CD4-positive, alpha-beta T cell treated with Interleukin-4 for 4 hours (primary cell): ENCODE measurements at regions not wholly inside any gene's neighbourhood (a gene's known extent, or its start where the extent isn't known, plus 50 kb on each side); places are given as distances from the start of the nearest gene placed in this dataset.

Source experiments
- DNase-seq: peaks from one replicate; pipeline ENCODE4 v3.0.0-alpha.2; 2020

- no peak for DNase-seq
Observed at GRCh38 chr6:71486461-71486860, 197.8 kb downstream of the OGFRL1 start.

GRCh38 chr6:71488186-71488585 is 199.6 kb downstream of the OGFRL1 start:
- DNase-seq = no peak

GRCh38 chr6:71489736-71490135 is 201.1 kb downstream of the OGFRL1 start:
- no peak for DNase-seq

GRCh38 chr6:71490876-71491275 is 202.3 kb downstream of the OGFRL1 start:
- DNase-seq = no peak

- no peak for DNase-seq
Observed at GRCh38 chr6:71491844-71492243, 203.2 kb downstream of the OGFRL1 start.

GRCh38 chr6:71492668-71493067 is 204.1 kb downstream of the OGFRL1 start:
- no peak for DNase-seq

GRCh38 chr6:71496018-71496721 is 207.6 kb downstream of the OGFRL1 start:
- no peak for DNase-seq

- DNase-seq = no peak
Observed at GRCh38 chr6:71496722-71497033, 208.1 kb downstream of the OGFRL1 start.

DNA sequence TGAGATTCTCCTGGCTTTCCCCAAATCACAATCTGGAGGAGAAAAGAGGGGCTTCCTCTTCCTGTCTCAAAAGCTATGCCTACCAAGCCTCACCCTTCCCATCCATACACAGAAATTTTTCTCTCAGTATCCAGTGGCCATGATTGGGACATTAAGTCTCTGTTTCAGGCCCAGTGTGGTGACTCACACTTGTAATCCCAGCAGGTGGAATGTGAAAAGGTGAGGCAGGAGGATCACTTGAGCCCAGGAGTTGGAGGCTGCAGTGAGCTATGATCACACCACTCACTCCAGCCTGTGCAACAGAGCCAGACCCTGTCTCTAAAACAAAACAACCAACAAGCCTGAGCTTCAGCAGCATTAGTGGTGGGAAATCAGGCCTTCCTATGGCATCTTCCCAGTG is 210.0 kb downstream of the OGFRL1 start:
- no peak for DNase-seq

GRCh38 chr6:71499667-71500066 is 211.1 kb downstream of the OGFRL1 start:
- no peak for DNase-seq

- no peak for DNase-seq
Observed at GRCh38 chr6:71502168-71502567, 213.6 kb downstream of the OGFRL1 start.

- DNase-seq = no peak
Observed at GRCh38 chr6:71502956-71503355, 214.3 kb downstream of the OGFRL1 start.

DNA sequence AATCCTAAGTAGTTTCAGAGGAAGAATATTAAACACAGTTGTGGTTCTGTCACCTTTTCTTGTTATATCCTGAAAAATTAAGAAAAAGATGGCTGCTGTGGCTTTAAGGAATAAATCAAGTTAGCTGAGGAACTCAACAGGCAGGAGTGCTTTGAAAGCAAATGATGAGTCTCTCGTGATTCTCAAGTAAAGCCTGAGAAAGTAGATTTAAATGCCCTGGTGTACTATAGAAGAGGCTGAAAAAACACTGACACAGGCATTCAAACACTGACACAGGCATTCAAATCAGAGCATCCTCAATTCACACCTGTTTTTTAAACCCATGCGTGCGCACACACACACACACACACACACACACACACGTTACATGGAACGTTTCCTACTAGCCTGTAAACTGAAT is 218.6 kb downstream of the OGFRL1 start:
- no peak for DNase-seq

DNA sequence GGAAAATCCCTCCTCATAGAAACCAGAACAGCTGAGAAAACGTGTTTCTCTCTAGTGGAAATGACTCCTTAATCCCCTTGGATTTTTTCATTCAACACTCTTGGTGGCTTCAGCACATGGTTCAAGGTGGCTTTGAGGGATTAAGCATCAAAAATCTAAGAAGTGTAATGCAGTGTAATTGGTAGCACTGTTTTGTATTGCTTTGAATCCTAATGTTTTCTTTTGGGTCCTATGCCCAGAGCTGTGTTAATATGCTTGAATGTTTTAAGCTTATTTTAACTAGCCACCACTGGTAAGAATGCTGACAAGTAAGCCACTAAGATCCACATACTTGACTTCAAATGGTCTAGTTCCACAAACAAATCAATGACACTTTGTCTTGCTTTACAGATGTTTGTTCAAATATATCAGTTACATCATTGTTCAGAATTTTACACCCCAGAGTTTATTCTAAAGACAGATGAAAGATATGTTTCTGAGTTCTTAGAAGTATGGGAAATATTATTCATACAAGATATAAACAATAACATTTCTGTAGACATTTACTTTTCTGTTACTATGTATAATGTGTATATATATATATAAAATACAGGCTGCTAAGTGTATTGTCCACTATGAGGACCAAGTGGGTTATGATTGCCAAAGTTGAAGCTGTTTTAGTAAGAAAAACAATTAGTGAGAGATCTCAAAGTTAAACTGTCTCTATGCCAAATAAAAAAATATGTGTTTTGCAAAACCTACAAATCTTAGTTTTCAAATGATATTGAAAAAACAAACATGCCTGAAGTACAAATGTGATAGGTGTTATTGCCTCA is 220.8 kb downstream of the OGFRL1 start:
- DNase-seq = no peak

DNA sequence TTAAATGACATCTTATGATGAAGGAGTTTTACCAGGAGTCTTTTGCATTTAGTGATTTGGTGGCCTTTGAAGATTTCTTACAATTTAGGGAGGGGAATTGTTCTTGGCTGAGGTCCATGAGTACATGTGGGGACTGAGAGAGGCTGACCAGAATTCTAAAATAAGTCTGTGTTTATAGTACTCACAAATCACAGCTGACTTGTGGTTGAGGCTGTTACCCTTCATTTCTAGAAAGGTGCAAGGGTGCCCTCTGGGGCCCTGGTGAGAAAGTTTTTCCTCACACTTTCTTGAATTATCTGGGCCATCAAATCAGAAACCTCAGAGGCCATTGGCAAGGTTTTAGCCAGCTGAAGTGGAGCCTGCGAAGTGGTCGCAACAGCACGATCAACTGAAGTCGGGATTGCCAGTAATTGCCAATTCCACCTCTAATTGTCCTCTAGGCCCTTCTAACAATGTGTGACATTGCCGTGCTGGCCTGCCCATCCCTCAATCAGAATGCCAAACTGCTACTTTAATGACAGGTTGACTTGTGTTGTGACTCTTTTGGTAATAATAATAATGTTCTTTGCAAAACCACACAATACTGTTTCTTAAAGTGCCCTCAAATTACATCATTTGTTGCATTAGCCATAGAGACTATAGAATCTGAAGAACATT is 221.6 kb downstream of the OGFRL1 start:
- no peak for DNase-seq

- DNase-seq = no peak
Observed at GRCh38 chr6:71510856-71511255, 222.2 kb downstream of the OGFRL1 start.

DNA sequence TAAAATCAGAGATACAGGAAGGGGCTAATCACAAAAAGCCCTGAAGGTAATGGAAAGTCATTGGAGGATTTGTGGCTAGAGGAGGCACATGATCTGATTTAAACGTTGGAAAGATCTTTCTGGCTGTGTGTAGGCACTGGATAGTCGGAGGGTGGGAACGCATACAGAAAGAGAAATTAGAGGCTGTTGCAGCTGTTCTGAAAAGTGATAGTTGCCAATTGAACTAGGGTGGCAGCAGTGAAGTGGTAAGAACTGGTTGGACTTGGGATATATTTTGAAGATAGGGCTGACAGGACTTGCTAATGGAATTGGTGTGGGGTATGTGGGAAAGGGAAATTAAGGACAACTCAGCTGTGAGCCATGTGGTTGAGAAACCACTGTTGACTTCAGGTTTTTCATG is 223.6 kb downstream of the OGFRL1 start:
- DNase-seq = no peak

GRCh38 chr6:71513036-71513435 is 224.4 kb downstream of the OGFRL1 start:
- DNase-seq = no peak

DNA sequence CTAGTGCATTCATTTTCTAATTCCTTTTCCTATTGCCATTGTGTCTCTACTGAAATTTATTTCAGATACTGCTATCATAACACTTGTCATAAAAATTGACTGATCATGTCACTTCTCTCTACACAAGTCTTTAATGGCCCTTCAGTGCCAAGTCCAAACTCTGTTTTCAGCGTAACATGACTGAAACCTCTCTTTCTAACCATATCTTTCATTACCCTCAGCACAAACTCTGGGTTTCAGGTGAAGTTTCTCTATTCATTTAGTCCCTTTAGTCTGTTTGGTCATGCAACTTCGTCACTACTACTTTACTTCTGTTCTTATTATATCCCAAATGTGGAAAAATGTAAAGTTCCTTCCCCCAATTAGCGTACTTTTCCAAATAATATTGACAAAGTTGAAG is 234.9 kb downstream of the OGFRL1 start:
- no peak for DNase-seq

DNA sequence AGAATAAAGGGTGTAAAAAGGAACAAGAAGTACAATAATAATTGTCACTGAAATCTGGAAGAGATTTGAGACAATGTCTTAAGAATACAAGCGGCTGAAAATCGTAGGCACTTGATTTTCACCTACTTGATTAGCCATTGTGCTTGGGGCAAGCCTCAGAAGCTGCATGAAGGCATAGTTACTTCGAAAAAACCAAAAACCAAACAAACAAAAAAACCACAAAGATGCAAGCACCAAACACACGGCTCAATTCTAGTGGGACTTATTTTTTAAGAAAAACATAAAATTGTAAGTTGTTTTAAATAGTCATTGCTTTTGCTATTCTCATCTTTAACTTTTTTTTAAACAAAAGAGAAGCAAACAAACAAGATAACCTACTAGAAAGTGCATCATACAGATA is 235.6 kb downstream of the OGFRL1 start:
- DNase-seq = no peak

- DNase-seq = no peak
Observed at GRCh38 chr6:71527886-71528285, 239.3 kb downstream of the OGFRL1 start.

- DNase-seq = no peak
Observed at GRCh38 chr6:71529026-71529425, 240.4 kb downstream of the OGFRL1 start.

- no peak for DNase-seq
Observed at GRCh38 chr6:71529769-71530168, 241.2 kb downstream of the OGFRL1 start.

DNA sequence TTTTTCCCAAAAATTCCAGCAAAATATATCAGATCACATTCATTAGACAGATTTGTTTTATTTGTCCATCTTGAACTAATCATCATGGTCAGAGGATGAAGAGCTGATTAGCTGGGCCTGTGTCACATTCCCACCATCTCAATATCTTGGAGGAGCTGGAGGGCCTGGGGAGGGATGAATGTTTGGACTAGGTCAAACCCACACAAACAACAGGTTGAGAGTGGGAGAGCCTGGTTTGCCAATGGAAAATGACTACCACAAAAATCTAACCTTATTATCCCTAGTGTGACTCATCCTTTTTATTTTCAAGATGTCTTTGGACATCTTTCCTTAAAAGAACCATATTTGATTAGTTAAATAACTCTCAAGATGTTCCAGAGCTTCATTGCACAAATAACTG is 242.4 kb downstream of the OGFRL1 start:
- DNase-seq = no peak
